Stomach (tissue), 4 donors: ENCODE measurements at regions not wholly inside any gene's neighbourhood (a gene's known extent, or its start where the extent isn't known, plus 50 kb on each side); places are given as distances from the start of the nearest gene placed in this dataset.

Source experiments
- EP300 ChIP-seq: sonication (generic); formaldehyde crosslinking; IDR thresholded peaks from one replicate; pipeline ENCODE4 v1.6.1; 2017; ENCODE audit warnings: antibody characterized with exemption
- POLR2A ChIP-seq, 4 donors: fragments of 450-650 bp; IDR thresholded peaks; one replicate each; pipeline ENCODE4 v1.6.1; 2016; ENCODE audit warnings: antibody characterized with exemption in 4 of 4, control low read depth in 2 of 4, mild to moderate bottlenecking in 1 of 4, moderate library complexity in 1 of 4
- TF ChIP-seq, protein P1 (sequence below), 7 experiments: fragments of 450-650 bp in 4 of 7; fragments of 200-600 bp in 3 of 7; sonication (generic) in 3 of 7; IDR thresholded peaks; one replicate each; pipeline ENCODE4 v1.5.1; 2016 to 2019; ENCODE audit warnings: antibody characterized with exemption in 7 of 7, control low read depth in 2 of 7, mild to moderate bottlenecking in 1 of 7

DNA sequence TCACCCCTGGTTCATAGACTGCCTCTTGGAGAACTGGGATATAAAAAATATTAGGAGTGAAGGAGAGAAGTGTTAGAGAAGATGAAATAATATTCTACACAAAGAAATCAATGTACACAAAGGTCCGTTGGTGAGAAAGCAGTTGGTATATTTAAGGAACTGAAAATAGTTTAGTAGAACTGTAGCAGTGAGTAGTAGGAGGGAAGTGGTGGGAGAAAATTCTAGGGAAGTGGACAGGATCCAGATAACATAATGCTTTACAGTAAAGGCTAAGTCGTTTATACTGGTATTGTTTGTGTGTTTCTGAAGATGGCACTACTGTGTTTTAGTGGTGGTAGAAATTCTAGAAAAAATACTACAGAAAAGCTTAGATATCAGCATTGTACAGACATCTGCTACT is 120.8 kb upstream of the CHORDC1 start:
- TF ChIP-seq EP300 (no peak), POLR2A (IDR thresholded peaks at IDR 0.05) (no peak)
- TF ChIP-seq, protein P1, sequence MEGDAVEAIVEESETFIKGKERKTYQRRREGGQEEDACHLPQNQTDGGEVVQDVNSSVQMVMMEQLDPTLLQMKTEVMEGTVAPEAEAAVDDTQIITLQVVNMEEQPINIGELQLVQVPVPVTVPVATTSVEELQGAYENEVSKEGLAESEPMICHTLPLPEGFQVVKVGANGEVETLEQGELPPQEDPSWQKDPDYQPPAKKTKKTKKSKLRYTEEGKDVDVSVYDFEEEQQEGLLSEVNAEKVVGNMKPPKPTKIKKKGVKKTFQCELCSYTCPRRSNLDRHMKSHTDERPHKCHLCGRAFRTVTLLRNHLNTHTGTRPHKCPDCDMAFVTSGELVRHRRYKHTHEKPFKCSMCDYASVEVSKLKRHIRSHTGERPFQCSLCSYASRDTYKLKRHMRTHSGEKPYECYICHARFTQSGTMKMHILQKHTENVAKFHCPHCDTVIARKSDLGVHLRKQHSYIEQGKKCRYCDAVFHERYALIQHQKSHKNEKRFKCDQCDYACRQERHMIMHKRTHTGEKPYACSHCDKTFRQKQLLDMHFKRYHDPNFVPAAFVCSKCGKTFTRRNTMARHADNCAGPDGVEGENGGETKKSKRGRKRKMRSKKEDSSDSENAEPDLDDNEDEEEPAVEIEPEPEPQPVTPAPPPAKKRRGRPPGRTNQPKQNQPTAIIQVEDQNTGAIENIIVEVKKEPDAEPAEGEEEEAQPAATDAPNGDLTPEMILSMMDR (IDR thresholded peaks at IDR 0.05), result no peak
